ENCODE measurements at regions not wholly inside any gene's neighbourhood (a gene's known extent, or its start where the extent isn't known, plus 50 kb on each side); places are given as distances from the start of the nearest gene placed in this dataset.

- in situ Hi-C loops (cut with HindIII; ENCODE audit: low sequenced_read_pairs): no loop called here
- TF ChIP-seq, protein P1, sequence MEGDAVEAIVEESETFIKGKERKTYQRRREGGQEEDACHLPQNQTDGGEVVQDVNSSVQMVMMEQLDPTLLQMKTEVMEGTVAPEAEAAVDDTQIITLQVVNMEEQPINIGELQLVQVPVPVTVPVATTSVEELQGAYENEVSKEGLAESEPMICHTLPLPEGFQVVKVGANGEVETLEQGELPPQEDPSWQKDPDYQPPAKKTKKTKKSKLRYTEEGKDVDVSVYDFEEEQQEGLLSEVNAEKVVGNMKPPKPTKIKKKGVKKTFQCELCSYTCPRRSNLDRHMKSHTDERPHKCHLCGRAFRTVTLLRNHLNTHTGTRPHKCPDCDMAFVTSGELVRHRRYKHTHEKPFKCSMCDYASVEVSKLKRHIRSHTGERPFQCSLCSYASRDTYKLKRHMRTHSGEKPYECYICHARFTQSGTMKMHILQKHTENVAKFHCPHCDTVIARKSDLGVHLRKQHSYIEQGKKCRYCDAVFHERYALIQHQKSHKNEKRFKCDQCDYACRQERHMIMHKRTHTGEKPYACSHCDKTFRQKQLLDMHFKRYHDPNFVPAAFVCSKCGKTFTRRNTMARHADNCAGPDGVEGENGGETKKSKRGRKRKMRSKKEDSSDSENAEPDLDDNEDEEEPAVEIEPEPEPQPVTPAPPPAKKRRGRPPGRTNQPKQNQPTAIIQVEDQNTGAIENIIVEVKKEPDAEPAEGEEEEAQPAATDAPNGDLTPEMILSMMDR (IDR thresholded peaks at IDR 0.05; ENCODE audit: low read depth, low read length): no peak
- H3K4me3 ChIP-seq (ENCODE audit: low read depth, low read length): no peak overlapping the region
- peak; percentile 98 for DNase-seq (ENCODE audit: low read depth, low spot score)
These were observed 309.1 kb downstream of the MDFIC start for GRCh38 chr7:115230882-115231571.

DNA sequence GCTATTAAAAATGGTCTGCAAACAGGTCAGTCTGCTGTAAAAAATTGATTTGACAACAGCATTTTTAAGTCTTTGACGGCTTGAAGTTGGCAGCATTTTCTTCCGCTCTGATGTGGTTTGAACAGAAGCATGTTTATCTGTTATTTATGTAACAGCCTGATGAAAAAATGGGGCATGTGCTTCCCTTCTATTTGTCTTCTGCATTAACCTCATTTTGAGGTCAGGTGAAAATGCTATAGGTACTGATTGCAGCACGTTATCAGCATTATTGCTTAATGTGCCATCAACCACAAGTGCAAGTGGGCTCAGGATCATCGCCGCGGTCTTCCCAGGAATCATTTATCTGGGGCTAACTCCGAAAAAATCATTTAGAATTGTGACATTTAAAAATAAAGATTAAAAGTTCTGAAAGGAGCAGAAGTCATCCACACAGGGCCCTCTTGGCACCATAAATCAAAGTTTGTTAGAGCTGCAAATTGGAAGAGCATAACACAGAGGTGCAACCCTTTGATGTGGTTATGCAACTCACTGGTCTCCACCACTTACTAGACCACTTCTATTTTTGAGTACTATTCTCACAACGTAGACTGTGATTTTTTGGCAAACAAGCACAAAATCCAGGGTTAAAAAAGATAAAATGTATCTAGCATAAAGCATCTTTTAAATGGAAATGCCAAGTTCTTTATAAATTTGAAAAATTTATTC, 307.7 kb downstream of the MDFIC start:
- peak; percentile 35 for DNase-seq (ENCODE audit: low read depth, low spot score)
- TF ChIP-seq, protein P1 (IDR thresholded peaks at IDR 0.05; ENCODE audit: low read depth, low read length): no peak
- in situ Hi-C loops (cut with HindIII; ENCODE audit: low sequenced_read_pairs): no loop called here
- no peak overlapping the region for H3K4me3 ChIP-seq (ENCODE audit: low read depth, low read length)

GRCh38 chr7:115227473-115228235, 305.8 kb downstream of the MDFIC start:
- no peak overlapping the region for H3K4me3 ChIP-seq (ENCODE audit: low read depth, low read length)
- TF ChIP-seq, protein P1 (IDR thresholded peaks at IDR 0.05; ENCODE audit: low read depth, low read length): no peak
- no peak for DNase-seq (ENCODE audit: low read depth, low spot score)
- in situ Hi-C loops (cut with HindIII; ENCODE audit: low sequenced_read_pairs): no loop called here

DNA sequence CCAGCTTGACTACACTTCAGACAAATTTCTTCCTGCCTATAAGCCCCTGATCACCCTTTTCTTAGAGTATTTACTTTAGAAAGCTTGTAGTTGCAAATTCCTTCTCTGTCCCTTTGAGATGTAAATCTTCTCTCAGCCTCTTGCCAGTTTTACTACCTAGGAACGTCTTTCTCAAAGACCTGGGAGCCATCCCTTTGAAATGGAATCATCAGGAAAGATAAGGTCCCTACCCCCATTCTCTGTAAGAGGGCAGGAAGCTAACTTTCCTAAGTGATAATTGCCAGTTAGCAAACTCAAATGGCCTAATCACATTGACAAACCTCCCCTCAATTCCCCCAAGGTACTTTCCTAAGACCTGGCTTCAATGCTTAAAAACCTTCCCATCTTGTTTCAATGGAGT, 304.5 kb downstream of the MDFIC start:
- in situ Hi-C loops (cut with HindIII; ENCODE audit: low sequenced_read_pairs): no loop called here
- no peak overlapping the region for H3K4me3 ChIP-seq (ENCODE audit: low read depth, low read length)
- no peak for DNase-seq (ENCODE audit: low read depth, low spot score)
- TF ChIP-seq, protein P1 (IDR thresholded peaks at IDR 0.05; ENCODE audit: low read depth, low read length): no peak

- no peak overlapping the region for H3K4me3 ChIP-seq (ENCODE audit: low read depth, low read length)
- DNase-seq (ENCODE audit: low read depth, low spot score): no peak
- in situ Hi-C loops (cut with HindIII; ENCODE audit: low sequenced_read_pairs): no loop called here
- TF ChIP-seq, protein P1 (IDR thresholded peaks at IDR 0.05; ENCODE audit: low read depth, low read length): no peak
These were observed 303.0 kb downstream of the MDFIC start for GRCh38 chr7:115224922-115225321.

- no peak for DNase-seq (ENCODE audit: low read depth, low spot score)
- TF ChIP-seq, protein P1 (IDR thresholded peaks at IDR 0.05; ENCODE audit: low read depth, low read length): no peak
- in situ Hi-C loops (cut with HindIII; ENCODE audit: low sequenced_read_pairs): no loop called here
- no peak overlapping the region for H3K4me3 ChIP-seq (ENCODE audit: low read depth, low read length)
These were observed 302.1 kb downstream of the MDFIC start for GRCh38 chr7:115223959-115224358.
